ENCODE measurements at regions not wholly inside any gene's neighbourhood (a gene's known extent, or its start where the extent isn't known, plus 50 kb on each side); places are given as distances from the start of the nearest gene placed in this dataset.

DNA sequence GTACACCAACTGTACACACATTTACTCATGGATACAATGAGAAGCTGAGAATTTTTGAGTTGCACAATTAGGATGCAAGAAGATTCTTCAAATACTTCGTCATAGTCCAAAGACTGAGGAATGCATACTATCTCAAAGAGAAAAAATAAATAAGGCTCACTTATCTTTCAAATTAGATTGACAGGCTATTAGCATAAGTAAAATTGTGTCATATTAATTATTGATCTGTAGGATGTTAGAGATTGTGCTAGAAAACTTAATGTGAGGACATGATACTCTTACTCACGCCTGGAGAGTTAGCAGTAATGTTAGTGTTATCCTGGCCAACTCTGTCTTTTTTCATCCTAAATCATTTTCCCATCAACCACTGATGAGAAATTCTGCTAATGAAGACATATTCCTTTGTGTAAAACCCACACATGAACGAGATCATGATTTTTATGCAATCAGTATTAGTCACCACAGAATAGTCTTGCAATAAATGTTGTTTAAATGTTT is 659.0 kb downstream of the LTN1 start:
- H3K9ac ChIP-seq (ENCODE audit: insufficient read depth, low read length, poor library complexity, severe bottlenecking) = no peak overlapping the region
- H3K36me3 ChIP-seq (replicated peaks in 1 of 2; ENCODE audit: control insufficient read depth in 1 of 2, insufficient read depth in 2 of 2, low read length in 2 of 2) = no peaks in the 10 kb centered on the region
- no peak overlapping the region for H2AFZ ChIP-seq (ENCODE audit: insufficient read depth, low read depth, low read length, poor library complexity, severe bottlenecking)
- intact Hi-C loops (cut with micrococcal nuclease) = loop anchor here in 1 of 2 donors (10.0 kb wide), 1 partner anchor 1489 kb away; the partner anchor contains the start of gene ADAMTS1
- H3K4me3 ChIP-seq (replicated peaks in 1 of 3; ENCODE audit: low read depth in 2 of 3, low read length in 3 of 3) = no peak overlapping the region
- no peak for DNase-seq
- no peaks in the 10 kb centered on the region for H3K9me3 ChIP-seq (replicated peaks in 1 of 2; ENCODE audit: control insufficient read depth in 1 of 2, insufficient read depth in 1 of 2, low read length in 2 of 2)
- Mint-ChIP-seq H3K36me3 (no peaks in the 10 kb centered on the region), H3K27me3 (ENCODE audit: low read depth in 3 of 3) (peaks cover 0 to 1% (median 0%) of the 10 kb centered on the region in 3 donors), H3K4me3 (no peak overlapping the region), H3K27ac (no peak overlapping the region), H3K4me1 (no peaks in the 10 kb centered on the region), H3K9me3 (peaks cover 2 to 8% (median 5%) of the 10 kb centered on the region in 7 donors)
- TF ChIP-seq, protein P1, sequence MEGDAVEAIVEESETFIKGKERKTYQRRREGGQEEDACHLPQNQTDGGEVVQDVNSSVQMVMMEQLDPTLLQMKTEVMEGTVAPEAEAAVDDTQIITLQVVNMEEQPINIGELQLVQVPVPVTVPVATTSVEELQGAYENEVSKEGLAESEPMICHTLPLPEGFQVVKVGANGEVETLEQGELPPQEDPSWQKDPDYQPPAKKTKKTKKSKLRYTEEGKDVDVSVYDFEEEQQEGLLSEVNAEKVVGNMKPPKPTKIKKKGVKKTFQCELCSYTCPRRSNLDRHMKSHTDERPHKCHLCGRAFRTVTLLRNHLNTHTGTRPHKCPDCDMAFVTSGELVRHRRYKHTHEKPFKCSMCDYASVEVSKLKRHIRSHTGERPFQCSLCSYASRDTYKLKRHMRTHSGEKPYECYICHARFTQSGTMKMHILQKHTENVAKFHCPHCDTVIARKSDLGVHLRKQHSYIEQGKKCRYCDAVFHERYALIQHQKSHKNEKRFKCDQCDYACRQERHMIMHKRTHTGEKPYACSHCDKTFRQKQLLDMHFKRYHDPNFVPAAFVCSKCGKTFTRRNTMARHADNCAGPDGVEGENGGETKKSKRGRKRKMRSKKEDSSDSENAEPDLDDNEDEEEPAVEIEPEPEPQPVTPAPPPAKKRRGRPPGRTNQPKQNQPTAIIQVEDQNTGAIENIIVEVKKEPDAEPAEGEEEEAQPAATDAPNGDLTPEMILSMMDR (IDR thresholded peaks at IDR 0.05) = no peak
- no peak overlapping the region for H3K27ac ChIP-seq (ENCODE audit: low read depth in 1 of 2, low read length in 2 of 2)
- H3K4me2 ChIP-seq (replicated peaks; ENCODE audit: extremely low read depth, low read length, poor library complexity, severe bottlenecking) = no peak overlapping the region
- H3K27me3 ChIP-seq (ENCODE audit: control insufficient read depth in 2 of 2, insufficient read depth in 2 of 2, low read length in 2 of 2) = peaks cover 0 to 2% of the 10 kb centered on the region in 2 donors
- H3K79me2 ChIP-seq (ENCODE audit: insufficient read depth, low read length) = no peaks in the 10 kb centered on the region
- H4K20me1 ChIP-seq (ENCODE audit: insufficient read depth, low read length) = no peaks in the 10 kb centered on the region
- no CpG with 5 or more reads among the region's 3 CpGs for WGBS (ENCODE audit: insufficient coverage)
- no peaks in the 10 kb centered on the region for H3K4me1 ChIP-seq (ENCODE audit: control insufficient read depth in 1 of 2, insufficient read depth in 2 of 2, low read length in 2 of 2)

DNA sequence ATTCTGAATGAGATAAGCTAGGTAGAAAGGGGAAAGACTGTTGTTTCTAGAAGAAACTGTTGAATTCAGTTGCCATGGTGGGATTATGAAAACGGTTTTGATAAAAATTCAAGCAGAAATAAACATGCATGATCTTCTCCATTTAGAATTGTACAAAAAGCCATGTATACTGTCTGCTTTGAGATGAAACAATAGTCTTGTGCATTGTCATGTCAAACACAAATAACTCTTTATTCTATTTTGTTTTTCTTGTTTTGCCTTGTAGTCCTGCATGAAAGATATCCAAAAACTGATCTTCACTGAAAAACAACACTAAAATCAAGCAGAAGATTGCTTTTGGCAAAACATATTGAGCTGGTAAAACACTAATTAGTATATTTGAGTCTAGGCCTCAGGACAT is 659.9 kb downstream of the LTN1 start:
- H2AFZ ChIP-seq (ENCODE audit: insufficient read depth, low read depth, low read length, poor library complexity, severe bottlenecking) = no peak overlapping the region
- intact Hi-C loops (cut with micrococcal nuclease) = loop anchor here in 1 of 2 donors (10.0 kb wide), 1 partner anchor 1488 kb away; the partner anchor contains the start of gene ADAMTS1
- TF ChIP-seq, protein P1 (IDR thresholded peaks at IDR 0.05) = no peak

More for the DNA sequence above, 659.9 kb downstream of the LTN1 start:
- Mint-ChIP-seq H3K4me1 (no peaks in the 10 kb centered on the region), H3K27ac (no peak overlapping the region), H3K36me3 (no peaks in the 10 kb centered on the region), H3K27me3 (ENCODE audit: low read depth in 3 of 3) (peaks cover 0 to 1% (median 0%) of the 10 kb centered on the region in 3 donors), H3K9me3 (peaks cover 3 to 10% (median 6%) of the 10 kb centered on the region in 7 donors), H3K4me3 (no peak overlapping the region)
- H3K36me3 ChIP-seq (replicated peaks in 1 of 2; ENCODE audit: control insufficient read depth in 1 of 2, insufficient read depth in 2 of 2, low read length in 2 of 2) = no peaks in the 10 kb centered on the region
- no peak overlapping the region for H3K9ac ChIP-seq (ENCODE audit: insufficient read depth, low read length, poor library complexity, severe bottlenecking)
- DNase-seq = no peak
- no peaks in the 10 kb centered on the region for H3K79me2 ChIP-seq (ENCODE audit: insufficient read depth, low read length)
- no CpG with 5 or more reads among the region's 1 CpG for WGBS (ENCODE audit: insufficient coverage)
- H3K9me3 ChIP-seq (replicated peaks in 1 of 2; ENCODE audit: control insufficient read depth in 1 of 2, insufficient read depth in 1 of 2, low read length in 2 of 2) = no peaks in the 10 kb centered on the region
- no peaks in the 10 kb centered on the region for H3K27me3 ChIP-seq (ENCODE audit: control insufficient read depth in 2 of 2, insufficient read depth in 2 of 2, low read length in 2 of 2)
- H3K27ac ChIP-seq (ENCODE audit: low read depth in 1 of 2, low read length in 2 of 2) = no peak overlapping the region
- H4K20me1 ChIP-seq (ENCODE audit: insufficient read depth, low read length) = no peaks in the 10 kb centered on the region
- no peaks in the 10 kb centered on the region for H3K4me1 ChIP-seq (ENCODE audit: control insufficient read depth in 1 of 2, insufficient read depth in 2 of 2, low read length in 2 of 2)
- no peak overlapping the region for H3K4me2 ChIP-seq (replicated peaks; ENCODE audit: extremely low read depth, low read length, poor library complexity, severe bottlenecking)
- H3K4me3 ChIP-seq (replicated peaks in 1 of 3; ENCODE audit: low read depth in 2 of 3, low read length in 3 of 3) = no peak overlapping the region
